CMK (cell line): ENCODE measurements at regions not wholly inside any gene's neighbourhood (a gene's known extent, or its start where the extent isn't known, plus 50 kb on each side); places are given as distances from the start of the nearest gene placed in this dataset.
"Not testable (repeated sequence)": the region's sequence is repeated elsewhere in the genome, so short reads cannot be mapped to it uniquely, and the experiment has no call there.

Source experiments
- DNase-seq: peaks from one replicate; pipeline ENCODE4 v3.0.0-alpha.2; 2010; ENCODE audit warnings: low read depth

DNA sequence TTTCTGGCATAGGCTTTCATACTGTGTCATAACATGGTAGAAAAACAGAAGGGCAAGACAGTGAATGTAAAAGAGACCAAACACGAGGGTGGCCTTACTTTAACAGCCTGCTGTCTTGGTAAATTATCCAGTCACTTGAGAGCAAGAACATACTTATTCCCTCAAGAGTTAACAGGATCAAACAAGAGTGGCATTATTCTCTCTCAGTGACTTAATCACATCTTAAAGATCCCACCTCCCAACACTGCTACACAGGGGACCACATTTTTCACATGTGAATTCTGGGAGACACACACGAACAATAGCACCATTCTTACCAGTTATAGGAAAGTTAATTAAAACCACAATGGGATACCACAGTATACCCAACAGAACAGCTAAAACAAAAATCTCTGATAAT lies 898.0 kb upstream of the C9orf72 start:
- no peak for DNase-seq

- no peak for DNase-seq
Measured at GRCh38 chr9:28487561-28487960, 914.3 kb upstream of the C9orf72 start.

- no peak for DNase-seq
Measured at GRCh38 chr9:28491121-28491520, 917.8 kb upstream of the C9orf72 start.

DNA sequence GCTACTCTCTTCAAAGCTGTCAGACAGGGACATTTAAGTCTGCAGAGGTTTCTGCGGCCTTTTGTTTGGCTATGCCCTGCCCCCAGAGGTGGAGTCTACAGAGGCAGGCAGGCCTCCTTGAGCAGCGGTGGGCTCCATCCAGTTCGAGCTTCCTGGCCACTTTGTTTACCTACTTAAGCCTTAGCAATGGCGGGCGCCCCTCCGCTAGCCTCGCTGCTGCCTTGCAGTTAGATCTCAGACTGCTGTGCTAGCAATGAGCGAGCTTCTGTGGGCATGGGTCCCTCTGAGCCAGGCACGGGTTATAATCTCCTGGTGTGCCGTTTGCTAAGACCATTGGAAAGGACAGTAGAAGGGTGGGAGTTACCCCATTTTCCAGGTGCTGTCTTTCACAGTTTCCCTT lies 924.9 kb upstream of the C9orf72 start:
- not testable (repeated sequence) for DNase-seq

DNA sequence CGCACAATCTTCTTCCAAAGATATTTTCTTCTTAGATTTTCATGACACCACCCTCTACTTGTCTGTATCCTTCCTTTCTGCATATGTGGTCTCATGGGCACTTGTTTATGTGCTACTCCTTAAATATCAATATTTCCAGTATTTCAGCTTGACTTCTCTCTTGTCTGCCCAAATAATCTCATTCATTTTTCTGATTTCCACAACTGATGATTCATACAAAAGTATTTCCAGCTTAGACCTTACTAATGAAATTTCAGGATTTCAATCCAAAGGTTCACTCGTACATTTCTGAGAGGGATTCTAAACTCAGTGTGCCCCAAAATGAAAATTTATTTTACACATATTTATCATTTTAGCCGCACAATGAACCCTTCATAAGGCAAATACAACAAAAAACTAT lies 928.9 kb upstream of the C9orf72 start:
- DNase-seq: no peak

- DNase-seq: no peak
Measured at GRCh38 chr9:28502741-28503140, 929.5 kb upstream of the C9orf72 start.

GRCh38 chr9:28503573-28503972 lies 930.3 kb upstream of the C9orf72 start:
- DNase-seq: no peak

DNA sequence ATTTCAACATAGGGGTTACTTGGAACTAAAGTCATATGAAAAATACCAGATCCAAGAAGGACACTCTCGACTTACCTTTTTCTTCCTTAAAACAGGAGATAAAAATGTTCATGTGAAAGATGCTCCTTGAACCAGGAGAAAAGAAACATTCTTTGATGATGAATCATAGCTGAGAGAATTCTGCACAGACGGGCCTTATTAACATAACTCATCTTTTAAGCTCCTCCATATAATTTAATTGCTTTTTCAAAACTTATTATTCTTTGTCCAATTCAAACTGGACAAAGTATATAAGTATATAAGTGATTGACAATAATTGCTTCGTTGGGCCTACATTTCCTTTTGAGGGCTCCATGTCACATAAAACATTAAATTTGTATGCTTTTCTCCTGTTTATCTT lies 945.2 kb upstream of the C9orf72 start:
- DNase-seq: no peak

GRCh38 chr9:28524309-28524708 lies 951.0 kb upstream of the C9orf72 start:
- DNase-seq: not testable (repeated sequence)

- DNase-seq: no peak
Measured at GRCh38 chr9:28528049-28528448, 954.8 kb upstream of the C9orf72 start.

GRCh38 chr9:28538132-28538531 lies 964.9 kb upstream of the C9orf72 start:
- no peak for DNase-seq

- no peak for DNase-seq
Measured at GRCh38 chr9:28539434-28540070, 966.3 kb upstream of the C9orf72 start.

- DNase-seq: no peak
Measured at GRCh38 chr9:28542928-28543327, 969.6 kb upstream of the C9orf72 start.

DNA sequence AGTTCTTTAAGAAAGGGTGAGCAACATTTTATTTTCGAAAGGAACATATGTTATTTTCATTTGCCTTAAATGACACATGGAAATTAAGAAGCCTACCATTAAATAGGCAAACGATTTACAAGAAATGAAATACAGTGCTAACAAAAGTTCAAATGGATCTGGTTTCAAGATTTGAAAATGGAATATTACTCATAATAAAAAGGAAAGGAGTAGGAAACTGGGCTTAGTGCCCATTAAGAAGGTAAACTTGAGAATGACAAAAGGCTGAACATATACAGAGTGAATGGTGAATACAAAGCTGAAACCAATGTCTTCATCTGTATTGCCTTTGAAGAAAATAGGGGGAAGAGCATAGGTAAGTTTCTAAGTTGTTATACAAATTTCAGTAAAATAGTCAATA lies 974.2 kb upstream of the C9orf72 start:
- DNase-seq: no peak

GRCh38 chr9:28563291-28563934 lies 990.1 kb upstream of the C9orf72 start:
- no peak for DNase-seq

DNA sequence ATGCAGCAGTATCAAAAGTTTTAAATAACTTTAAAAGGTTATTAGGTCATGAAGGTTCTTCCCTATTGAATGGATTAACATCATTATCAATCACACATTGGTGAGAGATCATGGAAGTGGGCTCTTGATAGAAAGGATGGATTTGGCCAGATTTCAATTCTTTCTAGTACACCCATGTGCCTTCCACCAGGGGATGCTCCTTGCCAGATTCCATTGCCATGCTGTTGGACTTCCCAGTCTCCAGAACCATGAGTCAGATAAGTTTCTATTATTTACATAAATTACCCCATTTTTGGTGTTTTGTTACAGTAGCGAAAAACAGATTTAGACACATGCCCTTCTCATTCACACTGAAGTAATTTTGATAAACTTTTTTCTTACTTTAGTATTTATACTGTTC lies 1010.6 kb upstream of the C9orf72 start:
- no peak for DNase-seq

GRCh38 chr9:28584542-28584941 lies 1011.3 kb upstream of the C9orf72 start:
- no peak for DNase-seq

- no peak for DNase-seq
Measured at GRCh38 chr9:28587052-28587451, 1013.8 kb upstream of the C9orf72 start.

DNA sequence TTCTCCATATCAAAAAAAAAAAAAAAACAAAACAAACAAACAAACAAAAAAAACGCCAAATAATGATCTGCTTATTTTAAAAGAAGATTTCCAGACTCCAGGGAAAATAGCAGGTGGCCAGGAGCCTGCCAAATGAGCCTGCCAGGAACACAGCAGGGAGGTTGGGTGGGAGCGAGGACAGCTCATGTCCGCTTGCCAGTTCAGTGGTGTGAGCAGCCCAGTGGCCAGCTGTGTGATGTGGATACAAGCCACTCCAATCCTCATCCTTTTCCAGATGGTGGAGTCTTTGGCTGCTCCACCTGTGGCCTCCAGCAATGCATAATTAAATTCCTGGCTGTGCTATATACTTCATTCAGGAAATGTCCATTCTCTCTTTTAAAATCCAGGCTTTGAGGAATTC lies 1025.1 kb upstream of the C9orf72 start:
- DNase-seq: no peak

DNA sequence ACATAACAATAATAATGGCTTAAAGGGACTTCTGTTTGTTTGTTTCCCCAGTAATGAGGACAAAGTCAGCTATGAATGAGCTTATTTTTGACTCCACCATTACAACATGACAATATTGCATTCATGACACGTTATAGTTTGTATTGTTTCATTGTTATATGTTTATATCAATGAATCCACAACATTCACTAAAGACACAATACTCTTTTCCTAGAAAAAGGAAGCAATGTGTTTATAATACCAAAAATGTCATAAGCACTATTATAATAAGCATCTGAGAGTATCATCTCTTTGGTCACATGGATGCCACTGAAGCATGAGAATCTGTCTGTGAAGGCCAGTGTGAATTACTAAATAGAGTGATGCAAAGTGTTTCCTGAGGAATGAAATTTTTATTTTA lies 1026.9 kb upstream of the C9orf72 start:
- DNase-seq: no peak

DNA sequence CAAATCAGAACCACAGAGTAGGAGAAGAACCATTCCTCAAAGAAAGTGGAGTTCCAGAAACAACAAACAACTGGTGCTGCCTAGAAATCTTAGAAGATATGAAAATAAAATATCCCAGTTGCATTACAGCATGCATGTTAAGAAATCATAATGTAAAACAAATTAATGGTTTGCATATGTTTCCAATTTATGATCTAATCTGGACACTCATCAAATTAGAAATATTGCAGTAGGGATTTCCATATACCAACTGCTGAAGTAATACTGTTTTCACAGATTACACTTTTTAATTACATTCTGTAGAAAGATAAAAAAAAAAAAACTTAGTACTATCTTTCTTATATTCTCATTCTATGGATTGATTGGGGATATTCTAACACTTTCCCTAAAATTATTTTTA lies 1034.6 kb upstream of the C9orf72 start:
- DNase-seq: no peak

GRCh38 chr9:28610339-28610738 lies 1037.1 kb upstream of the C9orf72 start:
- DNase-seq: no peak

DNA sequence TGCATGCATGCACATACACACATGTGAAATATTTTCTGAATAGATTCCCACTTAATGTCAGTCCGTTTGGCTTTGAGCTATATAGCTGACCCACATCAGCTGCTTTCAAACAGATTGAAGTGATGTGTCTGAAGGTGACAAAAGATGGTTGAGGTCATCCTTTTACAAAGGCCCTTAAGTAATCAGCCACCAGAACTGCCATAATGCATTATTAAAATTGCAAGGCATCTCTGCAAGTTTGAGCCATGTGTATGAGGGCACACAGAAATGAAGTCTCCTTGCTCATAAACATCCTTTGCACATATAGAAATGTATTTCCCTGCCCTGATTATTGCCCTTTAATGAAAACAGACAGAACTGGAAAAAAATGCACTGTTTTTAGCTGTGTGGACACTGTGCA lies 1043.0 kb upstream of the C9orf72 start:
- no peak for DNase-seq

GRCh38 chr9:28620011-28620410 lies 1046.7 kb upstream of the C9orf72 start:
- DNase-seq: no peak
